ENCODE measurements at regions not wholly inside any gene's neighbourhood (a gene's known extent, or its start where the extent isn't known, plus 50 kb on each side); places are given as distances from the start of the nearest gene placed in this dataset.

- TF ChIP-seq SP1 (IDR thresholded peaks at IDR 0.05) (no peak), TARDBP (IDR thresholded peaks at IDR 0.05) (no peak)
These were observed 64.2 kb upstream of the GREB1L start for GRCh38 chr18:21177822-21178221.
